ENCODE measurements at regions not wholly inside any gene's neighbourhood (a gene's known extent, or its start where the extent isn't known, plus 50 kb on each side); places are given as distances from the start of the nearest gene placed in this dataset.

DNA sequence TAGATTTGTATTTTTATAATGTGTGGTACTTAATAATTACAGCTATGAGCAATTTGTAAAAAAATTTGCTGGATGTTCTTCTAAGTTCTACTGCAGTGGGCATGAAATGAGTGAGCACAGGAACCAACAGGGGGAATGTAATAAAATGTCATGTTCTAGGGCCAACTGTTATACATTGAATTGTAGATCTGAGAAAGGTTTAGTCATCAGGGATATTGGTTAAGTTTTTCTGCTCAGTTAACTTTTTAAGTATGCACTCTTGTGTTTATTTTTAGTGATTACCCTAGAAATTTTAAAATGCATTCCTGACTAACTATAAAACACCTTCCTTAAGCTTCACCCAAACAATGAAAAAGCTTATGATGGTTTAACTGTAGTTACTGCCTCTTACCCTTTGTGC lies 101.8 kb downstream of the CAND1 start:
- H3K9ac ChIP-seq (ENCODE audit: low read length) = no peak overlapping the region
- no peak for DNase-seq
- H3F3A ChIP-seq (ENCODE audit: insufficient read depth, low read length) = no peaks in the 10 kb centered on the region
- H3K4me1 ChIP-seq (ENCODE audit: low read length) = no peaks in the 10 kb centered on the region
- no peaks in the 10 kb centered on the region for H3K27me3 ChIP-seq (replicated peaks; ENCODE audit: insufficient read depth, low read length)
- H3K4me2 ChIP-seq (ENCODE audit: low read depth, low read length) = no peak overlapping the region
- H3K9me2 ChIP-seq (replicated peaks; ENCODE audit: insufficient read depth, low read length) = no peaks in the 10 kb centered on the region
- no peaks in the 10 kb centered on the region for H3K79me2 ChIP-seq (ENCODE audit: low read length)
- TF ChIP-seq, protein P1, sequence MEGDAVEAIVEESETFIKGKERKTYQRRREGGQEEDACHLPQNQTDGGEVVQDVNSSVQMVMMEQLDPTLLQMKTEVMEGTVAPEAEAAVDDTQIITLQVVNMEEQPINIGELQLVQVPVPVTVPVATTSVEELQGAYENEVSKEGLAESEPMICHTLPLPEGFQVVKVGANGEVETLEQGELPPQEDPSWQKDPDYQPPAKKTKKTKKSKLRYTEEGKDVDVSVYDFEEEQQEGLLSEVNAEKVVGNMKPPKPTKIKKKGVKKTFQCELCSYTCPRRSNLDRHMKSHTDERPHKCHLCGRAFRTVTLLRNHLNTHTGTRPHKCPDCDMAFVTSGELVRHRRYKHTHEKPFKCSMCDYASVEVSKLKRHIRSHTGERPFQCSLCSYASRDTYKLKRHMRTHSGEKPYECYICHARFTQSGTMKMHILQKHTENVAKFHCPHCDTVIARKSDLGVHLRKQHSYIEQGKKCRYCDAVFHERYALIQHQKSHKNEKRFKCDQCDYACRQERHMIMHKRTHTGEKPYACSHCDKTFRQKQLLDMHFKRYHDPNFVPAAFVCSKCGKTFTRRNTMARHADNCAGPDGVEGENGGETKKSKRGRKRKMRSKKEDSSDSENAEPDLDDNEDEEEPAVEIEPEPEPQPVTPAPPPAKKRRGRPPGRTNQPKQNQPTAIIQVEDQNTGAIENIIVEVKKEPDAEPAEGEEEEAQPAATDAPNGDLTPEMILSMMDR (IDR thresholded peaks at IDR 0.05; ENCODE audit: low read length) = no peak
- TF ChIP-seq EZH2phosphoT487 (IDR thresholded peaks at IDR 0.05; ENCODE audit: low read length) (no peak), EZH2 (optimal IDR thresholded peaks at IDR 0.05; ENCODE audit: low read depth, low read length) (no peak)
- H3K36me3 ChIP-seq (replicated peaks; ENCODE audit: insufficient read depth, low read length) = no peaks in the 10 kb centered on the region
- no peaks in the 10 kb centered on the region for H4K20me1 ChIP-seq (ENCODE audit: insufficient read depth, low read length)
- no peaks in the 10 kb centered on the region for H3K9me3 ChIP-seq (replicated peaks; ENCODE audit: insufficient read depth, low read length)
- no peak overlapping the region for H3K27ac ChIP-seq (ENCODE audit: low read length)
- H3K4me3 ChIP-seq (ENCODE audit: low read length) = no peak overlapping the region
- no peak overlapping the region for H2AFZ ChIP-seq (ENCODE audit: low read length)

DNA sequence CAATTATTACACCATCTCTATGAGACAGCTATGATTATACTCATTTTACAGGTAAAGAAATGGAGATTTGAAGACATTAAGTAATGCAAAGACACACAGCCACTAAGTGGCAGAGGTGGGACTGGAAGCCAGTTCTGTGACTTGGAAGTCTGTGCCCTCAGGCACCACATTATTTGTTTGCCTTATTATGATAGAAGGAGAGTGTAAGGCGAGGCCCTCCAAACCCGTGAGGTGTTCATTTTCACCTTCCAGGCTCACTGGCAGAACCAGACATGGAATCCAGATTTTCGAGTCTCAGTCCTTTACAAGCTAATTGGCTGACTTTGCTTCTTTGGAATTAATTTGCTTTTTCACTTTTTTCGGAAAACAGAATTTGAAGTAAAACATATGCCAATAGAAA lies 107.9 kb downstream of the CAND1 start:
- H3K4me1 ChIP-seq (ENCODE audit: low read length) = no peaks in the 10 kb centered on the region
- no peak for DNase-seq
- H3F3A ChIP-seq (ENCODE audit: insufficient read depth, low read length) = no peaks in the 10 kb centered on the region
- no peak overlapping the region for H3K27ac ChIP-seq (ENCODE audit: low read length)
- H3K9ac ChIP-seq (ENCODE audit: low read length) = no peak overlapping the region
- H3K27me3 ChIP-seq (replicated peaks; ENCODE audit: insufficient read depth, low read length) = no peaks in the 10 kb centered on the region
- no peaks in the 10 kb centered on the region for H3K9me3 ChIP-seq (replicated peaks; ENCODE audit: insufficient read depth, low read length)
- no peaks in the 10 kb centered on the region for H3K79me2 ChIP-seq (ENCODE audit: low read length)
- H4K20me1 ChIP-seq (ENCODE audit: insufficient read depth, low read length) = no peaks in the 10 kb centered on the region
- H3K36me3 ChIP-seq (replicated peaks; ENCODE audit: insufficient read depth, low read length) = no peaks in the 10 kb centered on the region
- no peaks in the 10 kb centered on the region for H3K9me2 ChIP-seq (replicated peaks; ENCODE audit: insufficient read depth, low read length)
- TF ChIP-seq, protein P1 (IDR thresholded peaks at IDR 0.05; ENCODE audit: low read length) = no peak
- no peak for TF ChIP-seq EZH2phosphoT487 (IDR thresholded peaks at IDR 0.05; ENCODE audit: low read length)
- TF ChIP-seq EZH2 (optimal IDR thresholded peaks at IDR 0.05; ENCODE audit: low read depth, low read length) = no peak
- H3K4me3 ChIP-seq (ENCODE audit: low read length) = no peak overlapping the region
- no peak overlapping the region for H3K4me2 ChIP-seq (ENCODE audit: low read depth, low read length)
- H2AFZ ChIP-seq (ENCODE audit: low read length) = no peak overlapping the region

DNA sequence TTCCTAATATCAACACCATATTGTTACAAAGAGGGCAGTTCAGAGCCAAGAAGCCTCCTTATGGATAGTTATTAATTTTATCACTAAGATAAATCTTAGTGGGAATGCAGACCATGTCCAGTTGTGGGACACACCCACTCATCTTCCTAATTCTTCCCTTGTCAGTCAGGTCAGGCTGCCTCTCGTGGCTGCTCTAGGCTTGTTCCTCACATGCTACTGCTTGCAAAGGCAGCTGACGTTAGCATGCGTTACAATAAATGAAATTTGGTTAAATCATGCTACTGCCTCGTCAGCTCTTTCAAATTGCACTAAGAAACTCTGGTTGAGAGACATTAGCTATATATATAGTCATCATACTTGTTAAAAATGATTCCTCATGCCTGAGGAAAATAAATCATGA lies 108.4 kb downstream of the CAND1 start:
- Histone ChIP-seq H3K36me3 (replicated peaks; ENCODE audit: insufficient read depth, low read length) (no peaks in the 10 kb centered on the region), H3K27ac (ENCODE audit: low read length) (no peak overlapping the region), H2AFZ (ENCODE audit: low read length) (no peak overlapping the region), H3F3A (ENCODE audit: insufficient read depth, low read length) (no peaks in the 10 kb centered on the region), H3K4me1 (ENCODE audit: low read length) (no peaks in the 10 kb centered on the region), H3K9me3 (replicated peaks; ENCODE audit: insufficient read depth, low read length) (no peaks in the 10 kb centered on the region), H3K9ac (ENCODE audit: low read length) (no peak overlapping the region), H3K4me3 (ENCODE audit: low read length) (no peak overlapping the region), H3K79me2 (ENCODE audit: low read length) (no peaks in the 10 kb centered on the region), H4K20me1 (ENCODE audit: insufficient read depth, low read length) (no peaks in the 10 kb centered on the region), H3K9me2 (replicated peaks; ENCODE audit: insufficient read depth, low read length) (no peaks in the 10 kb centered on the region), H3K4me2 (ENCODE audit: low read depth, low read length) (no peak overlapping the region), H3K27me3 (replicated peaks; ENCODE audit: insufficient read depth, low read length) (no peaks in the 10 kb centered on the region)
- TF ChIP-seq, protein P1 (IDR thresholded peaks at IDR 0.05; ENCODE audit: low read length) = no peak
- TF ChIP-seq EZH2phosphoT487 (IDR thresholded peaks at IDR 0.05; ENCODE audit: low read length) (no peak), EZH2 (optimal IDR thresholded peaks at IDR 0.05; ENCODE audit: low read depth, low read length) (no peak)
- no peak for DNase-seq

All from MM.1S (cell line).